Kidney (tissue), 13 donors: ENCODE measurements at regions not wholly inside any gene's neighbourhood (a gene's known extent, or its start where the extent isn't known, plus 50 kb on each side); places are given as distances from the start of the nearest gene placed in this dataset.

ENCODE experiments used
- DNase-seq, 5 donors: peaks; one replicate each; pipeline ENCODE4 v3.0.0-alpha.2; 2013 to 2020
- FAIRE-seq: peaks from 2 replicates; lab custom pipeline; 2012; peaks lifted over from hg19 to GRCh38; lab: Jason Lieb, UNC
- H3K27ac ChIP-seq, 2 donors: one replicate each; pipeline ENCODE4 v1.7.0; 2013; ENCODE audit warnings: low read depth in 2 of 2, low read length in 2 of 2, inconsistent platforms in 1 of 2
- H3K27me3 ChIP-seq: one replicate; pipeline ENCODE4 v1.7.1; 2013; ENCODE audit warnings: low read length, inconsistent platforms; ENCODE audit not compliant: control insufficient read depth, insufficient read depth
- H3K36me3 ChIP-seq, 3 donors: one replicate each; pipeline versions ENCODE4 v1.7.0 to v1.7.1; 2013; ENCODE audit warnings: low read length in 3 of 3, control low read depth in 1 of 3, inconsistent platforms in 1 of 3; ENCODE audit not compliant: insufficient read depth in 3 of 3, control insufficient read depth in 2 of 3
- H3K4me1 ChIP-seq, 3 donors: one replicate each; pipeline versions ENCODE4 v1.7.0 to v1.7.1; 2013; ENCODE audit warnings: low read length in 3 of 3, inconsistent platforms in 1 of 3, low read depth in 1 of 3; ENCODE audit not compliant: control insufficient read depth in 2 of 3, insufficient read depth in 2 of 3
- H3K4me3 ChIP-seq, 3 donors: one replicate each; pipeline versions ENCODE4 v1.7.0 to v1.8.1; 2013; ENCODE audit warnings: low read length in 3 of 3, control low read depth in 1 of 3, inconsistent platforms in 1 of 3
- H3K9ac ChIP-seq, 3 donors: one replicate each; pipeline versions ENCODE4 v1.7.0 to v1.7.1; 2013; ENCODE audit warnings: low read length in 3 of 3, control low read depth in 1 of 3, inconsistent platforms in 1 of 3
- H3K9me3 ChIP-seq, 3 donors: one replicate each; pipeline versions ENCODE4 v1.7.0 to v1.7.1; 2013; ENCODE audit warnings: low read length in 3 of 3, control low read depth in 1 of 3, inconsistent platforms in 1 of 3; ENCODE audit not compliant: control insufficient read depth in 2 of 3, insufficient read depth in 1 of 3
- intact Hi-C: fragments of 100-400 bp; cut with DNase I; formaldehyde crosslinking; loops from one replicate; pipeline ENCODE4 v1.11.1; 2022
- TF ChIP-seq, protein P1 (sequence below): IDR thresholded peaks from 3 replicates; pipeline ENCODE4 v1.5.1; 2012; ENCODE audit warnings: mild to moderate bottlenecking, moderate library complexity, borderline replicate concordance; ENCODE audit not compliant: insufficient read depth; ENCODE audit errors: extremely low read depth
- donor health status: control.
- donor health status: control.
- donor health status: control.
- donor health status: control.
- donor health status: control.
- donor health status: DM: yes; HTN: yes; CAD: no.
- donor health status: Normal renal cell carcinoma (clear cell type).

DNA sequence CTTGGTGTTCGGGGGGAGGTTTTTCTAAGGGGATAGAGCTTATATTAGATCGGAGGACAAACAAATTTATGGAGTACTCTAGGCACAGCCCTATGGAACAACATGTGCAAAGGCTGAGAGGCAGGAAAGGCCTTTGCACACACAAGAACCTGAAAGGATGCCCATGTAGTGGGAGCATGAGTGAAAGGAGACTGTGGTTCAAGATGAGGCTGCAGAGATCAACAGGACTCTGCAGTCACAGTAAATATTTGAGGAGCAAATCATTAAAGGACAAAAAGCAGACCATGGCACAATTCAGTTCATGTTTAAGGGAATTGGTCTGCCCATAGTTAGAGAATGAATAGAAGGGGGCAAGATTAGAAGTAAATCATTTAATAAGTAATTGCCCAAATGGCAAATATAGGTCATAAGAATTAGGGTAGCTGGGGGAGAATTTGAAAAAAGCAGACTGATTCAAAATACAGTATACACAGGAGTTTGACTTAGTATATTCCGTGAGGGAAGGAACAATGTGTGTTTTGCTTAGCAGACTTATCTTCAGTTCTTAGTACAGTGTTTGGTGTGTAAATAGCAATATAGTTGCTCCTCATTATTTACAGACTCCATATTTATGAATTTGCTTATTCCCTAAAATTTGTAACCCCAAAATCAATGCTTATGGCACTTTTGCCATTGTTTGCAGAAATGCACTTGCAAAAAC lies 268.1 kb downstream of the SEC16B start:
- DNase-seq, result no peak
- Histone ChIP-seq H3K27ac (no peak overlapping the region), H3K36me3 (no peaks in the 10 kb centered on the region), H3K4me1 (peaks cover 0 to 3% (median 3%) of the 10 kb centered on the region in 3 donors), H3K9ac (no peak overlapping the region), H3K9me3 (no peaks in the 10 kb centered on the region), H3K4me3 (no peak overlapping the region), H3K27me3 (no peaks in the 10 kb centered on the region)
- intact Hi-C loops, result no loop called here
- FAIRE-seq, result no peak
- TF ChIP-seq, protein P1, sequence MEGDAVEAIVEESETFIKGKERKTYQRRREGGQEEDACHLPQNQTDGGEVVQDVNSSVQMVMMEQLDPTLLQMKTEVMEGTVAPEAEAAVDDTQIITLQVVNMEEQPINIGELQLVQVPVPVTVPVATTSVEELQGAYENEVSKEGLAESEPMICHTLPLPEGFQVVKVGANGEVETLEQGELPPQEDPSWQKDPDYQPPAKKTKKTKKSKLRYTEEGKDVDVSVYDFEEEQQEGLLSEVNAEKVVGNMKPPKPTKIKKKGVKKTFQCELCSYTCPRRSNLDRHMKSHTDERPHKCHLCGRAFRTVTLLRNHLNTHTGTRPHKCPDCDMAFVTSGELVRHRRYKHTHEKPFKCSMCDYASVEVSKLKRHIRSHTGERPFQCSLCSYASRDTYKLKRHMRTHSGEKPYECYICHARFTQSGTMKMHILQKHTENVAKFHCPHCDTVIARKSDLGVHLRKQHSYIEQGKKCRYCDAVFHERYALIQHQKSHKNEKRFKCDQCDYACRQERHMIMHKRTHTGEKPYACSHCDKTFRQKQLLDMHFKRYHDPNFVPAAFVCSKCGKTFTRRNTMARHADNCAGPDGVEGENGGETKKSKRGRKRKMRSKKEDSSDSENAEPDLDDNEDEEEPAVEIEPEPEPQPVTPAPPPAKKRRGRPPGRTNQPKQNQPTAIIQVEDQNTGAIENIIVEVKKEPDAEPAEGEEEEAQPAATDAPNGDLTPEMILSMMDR, result no peak

DNA sequence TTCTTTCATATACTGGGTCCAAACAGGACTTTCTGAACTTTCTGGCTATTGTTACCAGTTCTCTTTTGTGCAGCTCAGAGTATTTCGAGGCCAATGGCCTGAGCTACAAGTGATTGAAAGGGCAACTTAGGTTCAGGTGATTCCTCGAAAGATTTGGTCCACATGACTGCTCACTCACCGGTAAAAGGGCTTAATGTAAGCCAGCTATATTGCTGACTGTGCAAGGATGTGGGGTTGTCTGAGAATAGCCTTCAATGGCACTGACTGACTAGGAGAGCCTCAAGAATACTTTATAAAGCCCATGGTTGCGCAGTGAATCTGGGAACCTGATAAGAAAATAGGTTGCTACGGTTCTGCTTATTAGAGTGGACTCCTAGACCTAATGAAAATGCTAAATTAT lies 269.0 kb downstream of the SEC16B start:
- TF ChIP-seq, protein P1, result no peak
- intact Hi-C loops, result no loop called here
- no peaks in the 10 kb centered on the region for H3K9me3 ChIP-seq
- no peaks in the 10 kb centered on the region for H3K36me3 ChIP-seq
- no peaks in the 10 kb centered on the region for H3K27me3 ChIP-seq
- no peak overlapping the region for H3K4me3 ChIP-seq
- DNase-seq, result no peak
- H3K4me1 ChIP-seq, result peaks cover 0 to 3% (median 3%) of the 10 kb centered on the region in 3 donors
- FAIRE-seq, result no peak
- no peak overlapping the region for H3K27ac ChIP-seq
- H3K9ac ChIP-seq, result no peak overlapping the region

DNA sequence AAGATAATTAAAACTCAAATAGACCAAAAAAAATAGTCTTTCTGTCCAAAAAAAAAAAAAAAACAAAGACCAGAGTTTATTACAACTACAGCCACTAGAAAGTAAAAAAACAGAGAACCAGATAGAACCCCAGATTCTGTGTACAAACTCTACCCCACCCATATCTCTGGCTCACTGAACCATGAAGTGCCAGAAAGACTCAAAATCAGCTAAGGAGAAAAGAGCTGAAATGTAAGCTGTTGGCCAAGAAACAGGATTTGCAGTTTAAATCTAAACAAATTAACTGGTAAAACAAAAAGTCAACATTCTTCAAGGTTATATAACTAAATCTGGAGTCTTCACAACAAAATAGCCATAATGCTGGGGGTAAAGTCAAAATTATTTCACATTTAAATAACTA lies 278.9 kb downstream of the SEC16B start:
- intact Hi-C loops, result no loop called here
- no peak for FAIRE-seq

More for the DNA sequence above, 278.9 kb downstream of the SEC16B start:
- no peaks in the 10 kb centered on the region for H3K27me3 ChIP-seq
- no peaks in the 10 kb centered on the region for H3K36me3 ChIP-seq
- H3K4me1 ChIP-seq, result peaks cover 0 to 9% (median 0%) of the 10 kb centered on the region in 3 donors
- TF ChIP-seq, protein P1, result no peak
- H3K27ac ChIP-seq, result no peak overlapping the region
- DNase-seq, result no peak
- H3K4me3 ChIP-seq, result no peak overlapping the region
- H3K9ac ChIP-seq, result no peak overlapping the region
- H3K9me3 ChIP-seq, result peaks cover 0 to 2% (median 0%) of the 10 kb centered on the region in 3 donors
